NCI-H748 treated with DMSO at 0.1 percent for 48 hours (cell line): ENCODE measurements at regions not wholly inside any gene's neighbourhood (a gene's known extent, or its start where the extent isn't known, plus 50 kb on each side); places are given as distances from the start of the nearest gene placed in this dataset.
"Not testable (repeated sequence)": the region's sequence is repeated elsewhere in the genome, so short reads cannot be mapped to it uniquely, and the experiment has no call there.

Experiments used
- DNase-seq: peaks from one replicate; lab custom pipeline; 2025; lab: John Stamatoyannopoulos, UW

- DNase-seq, result no peak
Observed at GRCh38 chr11:92111287-92111686, 113.3 kb upstream of the FAT3 start.

GRCh38 chr11:92109466-92109865 is 115.2 kb upstream of the FAT3 start:
- no peak for DNase-seq

- DNase-seq, result no peak
Observed at GRCh38 chr11:92107331-92107730, 117.3 kb upstream of the FAT3 start.

GRCh38 chr11:92104349-92104748 is 120.3 kb upstream of the FAT3 start:
- no peak for DNase-seq

- no peak for DNase-seq
Observed at GRCh38 chr11:92101920-92102319, 122.7 kb upstream of the FAT3 start.

- DNase-seq, result no peak
Observed at GRCh38 chr11:92099183-92099582, 125.4 kb upstream of the FAT3 start.

- DNase-seq, result no peak
Observed at GRCh38 chr11:92098172-92098571, 126.4 kb upstream of the FAT3 start.

- DNase-seq, result no peak
Observed at GRCh38 chr11:92087725-92088537, 136.7 kb upstream of the FAT3 start.

- DNase-seq, result no peak
Observed at GRCh38 chr11:92083123-92083522, 141.5 kb upstream of the FAT3 start.

GRCh38 chr11:92082652-92083051 is 142.0 kb upstream of the FAT3 start:
- no peak for DNase-seq

- DNase-seq, result not testable (repeated sequence)
Observed at GRCh38 chr11:92074498-92074897, 150.1 kb upstream of the FAT3 start.

GRCh38 chr11:92071660-92072059 is 153.0 kb upstream of the FAT3 start:
- no peak for DNase-seq

- DNase-seq, result no peak
Observed at GRCh38 chr11:92070026-92070889, 154.4 kb upstream of the FAT3 start.

- DNase-seq, result no peak
Observed at GRCh38 chr11:92067016-92067415, 157.6 kb upstream of the FAT3 start.

GRCh38 chr11:92061456-92062062 is 163.1 kb upstream of the FAT3 start:
- no peak for DNase-seq

- DNase-seq, result no peak
Observed at GRCh38 chr11:92057849-92058442, 166.7 kb upstream of the FAT3 start.

GRCh38 chr11:92053216-92053615 is 171.4 kb upstream of the FAT3 start:
- no peak for DNase-seq

- no peak for DNase-seq
Observed at GRCh38 chr11:92050305-92050704, 174.3 kb upstream of the FAT3 start.

GRCh38 chr11:92048415-92048814 is 176.2 kb upstream of the FAT3 start:
- no peak for DNase-seq

- DNase-seq, result no peak
Observed at GRCh38 chr11:92046103-92046502, 178.5 kb upstream of the FAT3 start.

- DNase-seq, result no peak
Observed at GRCh38 chr11:92045301-92045700, 179.3 kb upstream of the FAT3 start.

GRCh38 chr11:92035488-92035887 is 189.1 kb upstream of the FAT3 start:
- no peak for DNase-seq
